ENCODE measurements at regions not wholly inside any gene's neighbourhood (a gene's known extent, or its start where the extent isn't known, plus 50 kb on each side); places are given as distances from the start of the nearest gene placed in this dataset.

DNA sequence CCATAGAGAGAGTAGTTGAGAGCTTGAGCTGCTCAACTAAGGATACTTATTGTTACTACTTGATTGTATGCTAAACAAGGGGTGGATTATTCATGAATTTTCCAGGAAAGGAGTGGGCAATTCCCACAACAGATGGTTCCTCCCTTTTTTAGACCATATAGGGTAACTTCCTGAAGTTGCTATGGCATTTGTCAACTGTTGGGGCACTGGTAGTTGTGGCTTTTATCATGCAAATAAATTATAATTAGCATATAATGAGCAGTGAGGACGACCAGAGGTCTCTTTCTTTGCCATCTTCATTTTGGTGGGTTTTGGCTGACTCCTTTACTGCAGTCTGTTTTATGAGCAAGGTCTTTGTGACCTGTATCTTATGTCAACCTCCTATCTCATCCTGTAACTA, 1403.5 kb upstream of the PABPC4L start:
- peaks cover 3% of the 10 kb centered on the region for H3K9me3 Mint-ChIP-seq (ENCODE audit: low read depth)
- no peaks in the 10 kb centered on the region for H3K4me1 Mint-ChIP-seq
- DNase-seq (no peak), ATAC-seq (no peak)
- H3K27me3 Mint-ChIP-seq, result no peaks in the 10 kb centered on the region
- CTCF ChIA-PET, result no interaction called here
- H3K4me3 Mint-ChIP-seq, result no peak overlapping the region
- no peak overlapping the region for H3K27ac Mint-ChIP-seq
- H3K36me3 Mint-ChIP-seq, result no peaks in the 10 kb centered on the region

DNA sequence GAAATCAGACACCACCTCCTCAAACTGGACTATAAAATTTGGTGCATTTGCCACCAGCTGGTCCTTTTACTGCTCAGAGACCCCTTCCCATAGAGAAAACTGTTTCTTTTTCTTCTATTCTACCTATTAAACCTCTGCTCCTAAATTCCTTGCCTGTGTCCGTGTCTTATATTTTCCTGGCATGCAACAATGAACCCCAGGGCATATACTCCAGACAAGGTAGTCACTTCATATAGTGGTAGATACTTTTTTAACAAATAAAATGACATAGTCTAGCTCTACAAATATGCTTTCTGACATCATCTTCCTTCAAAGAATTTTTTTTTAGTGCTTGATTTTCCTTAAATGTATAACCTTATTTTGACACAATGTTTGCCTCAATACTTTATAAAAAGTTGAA, 1402.9 kb upstream of the PABPC4L start:
- DNase-seq (no peak), ATAC-seq (no peak)
- Mint-ChIP-seq H3K4me3 (no peak overlapping the region), H3K9me3 (ENCODE audit: low read depth) (peaks cover 3% of the 10 kb centered on the region), H3K27me3 (no peaks in the 10 kb centered on the region), H3K4me1 (no peaks in the 10 kb centered on the region), H3K36me3 (no peaks in the 10 kb centered on the region), H3K27ac (no peak overlapping the region)
- CTCF ChIA-PET, result no interaction called here

DNA sequence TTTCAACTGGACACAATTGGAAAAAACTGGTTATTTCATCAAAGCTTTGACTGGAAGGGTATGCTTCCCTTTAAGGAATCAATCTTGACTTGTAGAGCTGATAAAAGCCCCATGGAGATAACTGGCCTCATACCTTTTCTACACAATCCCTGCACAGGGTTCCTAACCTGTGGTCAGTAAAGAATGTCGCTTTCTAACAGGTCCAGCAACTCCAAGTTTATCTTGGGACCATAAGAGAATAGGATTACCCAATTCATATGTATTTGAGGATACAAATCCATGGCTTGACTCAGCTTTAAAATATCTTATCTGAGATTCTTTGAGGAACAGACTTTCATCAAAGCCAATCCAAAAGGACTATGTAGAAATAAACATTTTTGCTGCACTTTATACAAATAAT, 1399.8 kb upstream of the PABPC4L start:
- H3K27me3 Mint-ChIP-seq, result no peaks in the 10 kb centered on the region
- no peak for ATAC-seq
- H3K4me3 Mint-ChIP-seq, result no peak overlapping the region
- CTCF ChIA-PET, result no interaction called here
- H3K27ac Mint-ChIP-seq, result no peak overlapping the region
- H3K36me3 Mint-ChIP-seq, result no peaks in the 10 kb centered on the region
- H3K4me1 Mint-ChIP-seq, result no peaks in the 10 kb centered on the region
- DNase-seq, result no peak
- peaks cover 3% of the 10 kb centered on the region for H3K9me3 Mint-ChIP-seq (ENCODE audit: low read depth)

DNA sequence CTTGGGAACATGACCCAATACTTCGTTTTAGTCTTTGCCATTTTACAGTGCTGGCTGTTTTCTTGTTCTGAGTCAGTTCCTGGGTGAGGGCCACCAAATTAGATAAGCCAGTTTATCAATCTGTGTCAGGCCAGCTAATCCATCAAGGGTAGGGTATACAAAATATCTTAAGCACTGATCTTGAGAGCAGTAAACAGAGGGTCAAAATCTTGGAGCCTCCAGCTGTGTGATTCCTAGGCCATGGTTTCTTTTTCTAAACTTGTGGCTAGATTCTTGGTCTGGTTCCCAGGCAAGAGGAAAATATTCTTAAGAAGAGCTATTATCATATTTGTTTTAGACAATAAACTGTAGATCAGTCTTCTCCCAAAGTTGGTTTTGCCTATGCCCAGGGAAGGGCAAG, 1396.6 kb upstream of the PABPC4L start:
- H3K9me3 Mint-ChIP-seq (ENCODE audit: low read depth), result peaks cover 6% of the 10 kb centered on the region
- ATAC-seq (no peak), DNase-seq (no peak)
- CTCF ChIA-PET, result interaction anchor here (1.1 kb wide), 1 partner anchor 41 kb away, joined by 3 read pairs; no protein-coding TSS in a partner anchor
- no peak overlapping the region for H3K4me3 Mint-ChIP-seq
- no peak overlapping the region for H3K27ac Mint-ChIP-seq
- no peaks in the 10 kb centered on the region for H3K4me1 Mint-ChIP-seq
- H3K27me3 Mint-ChIP-seq, result no peaks in the 10 kb centered on the region
- H3K36me3 Mint-ChIP-seq, result no peaks in the 10 kb centered on the region

DNA sequence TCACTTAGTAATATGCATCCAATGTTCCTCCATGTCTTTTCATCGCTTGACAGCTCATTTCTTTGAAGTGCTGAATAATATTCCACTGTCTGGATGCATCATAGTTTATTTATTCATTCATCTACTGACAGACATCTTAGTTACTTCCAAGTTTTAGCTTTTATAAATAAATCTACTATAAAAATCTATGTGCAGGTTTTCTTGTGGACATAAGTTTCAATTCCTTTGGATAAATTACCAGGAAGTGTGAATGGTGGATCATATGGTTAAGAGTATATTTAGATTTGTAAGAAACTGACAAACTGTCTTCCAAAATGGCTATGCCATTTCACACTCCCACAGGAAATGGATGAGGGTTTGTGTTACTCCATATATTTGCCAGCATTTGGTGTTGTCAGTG, 1392.9 kb upstream of the PABPC4L start:
- Mint-ChIP-seq H3K4me1 (no peaks in the 10 kb centered on the region), H3K9me3 (ENCODE audit: low read depth) (peaks cover 10% of the 10 kb centered on the region), H3K36me3 (no peaks in the 10 kb centered on the region), H3K27me3 (no peaks in the 10 kb centered on the region), H3K27ac (no peak overlapping the region), H3K4me3 (no peak overlapping the region)
- CTCF ChIA-PET, result no interaction called here
- DNase-seq, result no peak
- ATAC-seq, result no peak

DNA sequence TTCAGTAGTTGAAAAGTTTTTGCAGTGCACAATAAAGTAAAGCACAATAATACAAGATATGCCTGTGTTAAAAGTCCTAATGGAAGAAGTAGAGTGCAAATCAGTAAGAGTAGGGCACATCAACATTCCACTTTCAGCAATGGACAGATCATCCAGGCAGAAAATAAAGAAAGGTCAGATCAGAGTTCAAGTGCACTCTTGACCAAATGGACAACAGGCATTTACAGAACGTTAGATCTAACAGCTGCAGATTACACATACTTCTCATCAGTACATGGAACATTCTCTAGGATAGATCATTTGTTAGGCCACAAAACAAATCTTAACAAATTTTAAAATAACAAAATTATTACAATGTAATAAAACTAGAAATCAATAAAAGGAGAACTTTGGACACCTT, 1373.5 kb upstream of the PABPC4L start:
- no peaks in the 10 kb centered on the region for H3K4me1 Mint-ChIP-seq
- CTCF ChIA-PET, result no interaction called here
- no peak overlapping the region for H3K4me3 Mint-ChIP-seq
- H3K27ac Mint-ChIP-seq, result no peak overlapping the region
- peaks cover 7% of the 10 kb centered on the region for H3K9me3 Mint-ChIP-seq (ENCODE audit: low read depth)
- ATAC-seq (no peak), DNase-seq (no peak)
- no peaks in the 10 kb centered on the region for H3K27me3 Mint-ChIP-seq
- H3K36me3 Mint-ChIP-seq, result no peaks in the 10 kb centered on the region

DNA sequence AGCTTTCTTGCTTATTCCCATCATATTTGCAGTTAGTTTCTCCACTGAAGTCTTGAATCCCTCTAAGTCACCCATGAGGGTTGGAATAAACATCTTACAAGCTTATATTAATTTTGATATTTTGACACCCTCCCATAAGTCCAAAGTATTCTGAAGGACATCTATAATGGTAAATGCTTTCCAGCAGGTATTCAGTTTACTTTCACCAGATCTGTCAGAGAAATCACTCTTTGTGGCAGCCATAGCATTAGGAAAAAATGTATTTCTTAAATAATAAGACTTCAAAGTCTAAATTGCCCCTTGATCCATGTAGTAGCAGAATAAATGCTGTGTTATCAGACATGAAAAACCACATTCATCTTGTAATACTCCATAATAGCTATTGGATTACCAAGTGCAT, 1371.7 kb upstream of the PABPC4L start:
- DNase-seq, result no peak
- CTCF ChIA-PET, result no interaction called here
- Mint-ChIP-seq H3K4me3 (no peak overlapping the region), H3K27ac (no peak overlapping the region), H3K4me1 (no peaks in the 10 kb centered on the region), H3K9me3 (ENCODE audit: low read depth) (peaks cover 7% of the 10 kb centered on the region), H3K36me3 (no peaks in the 10 kb centered on the region), H3K27me3 (no peaks in the 10 kb centered on the region)
- no peak for ATAC-seq

DNA sequence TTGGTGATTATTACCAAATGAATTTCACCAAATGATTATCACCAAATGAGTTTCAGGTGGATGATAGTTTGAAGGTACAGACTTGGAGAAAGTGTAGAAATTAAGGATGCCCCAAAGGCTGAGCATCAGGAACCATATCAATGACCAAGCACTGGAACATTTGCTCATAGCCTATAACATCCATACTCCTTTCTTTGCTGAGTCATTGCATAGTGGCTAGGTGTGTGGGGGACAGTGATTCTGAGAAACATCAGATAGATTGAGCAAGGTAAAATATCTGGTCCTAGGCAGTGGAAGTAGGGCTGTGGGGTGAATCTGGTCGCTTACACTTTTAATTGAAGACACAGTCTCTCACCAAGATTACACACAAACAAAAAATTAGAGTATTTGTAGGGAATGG, 1362.5 kb upstream of the PABPC4L start:
- Mint-ChIP-seq H3K9me3 (ENCODE audit: low read depth) (peaks cover 6% of the 10 kb centered on the region), H3K4me1 (no peaks in the 10 kb centered on the region), H3K36me3 (no peaks in the 10 kb centered on the region), H3K27ac (no peak overlapping the region), H3K4me3 (no peak overlapping the region), H3K27me3 (no peaks in the 10 kb centered on the region)
- ATAC-seq (no peak), DNase-seq (no peak)
- CTCF ChIA-PET, result no interaction called here

DNA sequence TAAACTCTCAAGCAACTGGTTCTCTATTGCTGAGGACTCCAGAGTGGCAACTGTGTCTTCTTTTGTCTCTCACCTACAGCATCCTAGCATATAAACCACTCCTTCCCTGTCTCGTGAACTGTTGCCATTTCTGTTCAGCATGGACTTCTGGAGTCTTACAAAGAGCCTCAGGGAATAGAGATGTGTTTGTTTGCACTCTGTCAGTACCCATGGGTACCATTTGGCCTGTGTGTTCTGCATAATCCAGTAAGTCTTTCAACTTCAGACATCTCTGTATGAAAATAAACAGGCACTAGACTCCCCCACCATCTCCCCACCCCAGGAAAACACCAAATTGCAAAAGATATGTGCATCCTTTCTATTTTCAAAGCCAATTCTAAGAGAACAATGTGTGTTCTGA, 1351.6 kb upstream of the PABPC4L start:
- H3K9me3 Mint-ChIP-seq (ENCODE audit: low read depth), result peaks cover 3% of the 10 kb centered on the region

DNA sequence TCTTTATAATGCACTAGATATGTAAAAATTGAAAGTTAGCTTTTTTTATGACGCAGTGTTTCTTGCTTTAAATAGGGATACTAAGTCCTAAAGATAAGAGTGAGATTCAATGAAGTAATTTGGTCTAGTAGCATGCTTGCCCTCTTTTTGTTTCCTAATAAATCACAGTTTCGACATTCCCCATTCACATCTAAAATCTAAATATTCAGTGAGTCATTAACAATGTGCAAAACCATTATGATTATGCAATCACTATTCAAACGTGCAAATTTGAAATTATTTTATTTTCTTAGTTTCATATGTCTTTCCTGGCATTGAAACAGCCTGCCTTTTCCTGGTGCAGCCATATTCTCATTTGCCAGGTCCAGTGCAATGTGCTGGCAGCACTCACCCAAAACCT, 1350.5 kb upstream of the PABPC4L start:
- CTCF ChIA-PET, result no interaction called here
- no peaks in the 10 kb centered on the region for H3K4me1 Mint-ChIP-seq
- no peaks in the 10 kb centered on the region for H3K36me3 Mint-ChIP-seq
- DNase-seq (no peak), ATAC-seq (no peak)
- H3K9me3 Mint-ChIP-seq (ENCODE audit: low read depth), result peaks cover 3% of the 10 kb centered on the region
- no peak overlapping the region for H3K4me3 Mint-ChIP-seq
- H3K27me3 Mint-ChIP-seq, result no peaks in the 10 kb centered on the region
- no peak overlapping the region for H3K27ac Mint-ChIP-seq

More for the DNA sequence above, 1351.6 kb upstream of the PABPC4L start:
- ATAC-seq (no peak), DNase-seq (no peak)
- CTCF ChIA-PET, result no interaction called here
- Mint-ChIP-seq H3K27me3 (no peaks in the 10 kb centered on the region), H3K36me3 (no peaks in the 10 kb centered on the region), H3K27ac (no peak overlapping the region), H3K4me1 (no peaks in the 10 kb centered on the region), H3K4me3 (no peak overlapping the region)

DNA sequence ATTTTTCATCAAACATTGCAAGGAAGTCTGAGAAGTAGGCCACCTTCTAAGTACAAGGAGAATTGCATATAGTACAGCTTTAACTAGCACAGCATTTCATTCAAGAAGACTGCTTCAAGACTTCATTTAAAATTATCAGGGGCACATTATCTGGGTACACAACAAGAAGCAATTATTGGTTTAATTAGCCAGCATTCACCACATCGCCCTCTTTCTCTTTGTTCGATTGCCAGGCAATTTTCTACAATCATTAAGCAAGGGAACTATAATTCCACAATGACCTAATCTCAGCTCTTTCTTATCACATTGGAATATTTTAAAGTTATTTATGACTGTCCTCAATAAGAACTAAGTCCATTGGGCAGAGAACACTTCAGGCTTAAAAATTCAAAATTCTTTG, 1347.1 kb upstream of the PABPC4L start:
- CTCF ChIA-PET, result no interaction called here
- DNase-seq (no peak), ATAC-seq (no peak)
- H3K36me3 Mint-ChIP-seq, result no peaks in the 10 kb centered on the region
- H3K4me3 Mint-ChIP-seq, result no peak overlapping the region
- no peaks in the 10 kb centered on the region for H3K9me3 Mint-ChIP-seq (ENCODE audit: low read depth)
- H3K27ac Mint-ChIP-seq, result no peak overlapping the region
- H3K4me1 Mint-ChIP-seq, result no peaks in the 10 kb centered on the region
- no peaks in the 10 kb centered on the region for H3K27me3 Mint-ChIP-seq

DNA sequence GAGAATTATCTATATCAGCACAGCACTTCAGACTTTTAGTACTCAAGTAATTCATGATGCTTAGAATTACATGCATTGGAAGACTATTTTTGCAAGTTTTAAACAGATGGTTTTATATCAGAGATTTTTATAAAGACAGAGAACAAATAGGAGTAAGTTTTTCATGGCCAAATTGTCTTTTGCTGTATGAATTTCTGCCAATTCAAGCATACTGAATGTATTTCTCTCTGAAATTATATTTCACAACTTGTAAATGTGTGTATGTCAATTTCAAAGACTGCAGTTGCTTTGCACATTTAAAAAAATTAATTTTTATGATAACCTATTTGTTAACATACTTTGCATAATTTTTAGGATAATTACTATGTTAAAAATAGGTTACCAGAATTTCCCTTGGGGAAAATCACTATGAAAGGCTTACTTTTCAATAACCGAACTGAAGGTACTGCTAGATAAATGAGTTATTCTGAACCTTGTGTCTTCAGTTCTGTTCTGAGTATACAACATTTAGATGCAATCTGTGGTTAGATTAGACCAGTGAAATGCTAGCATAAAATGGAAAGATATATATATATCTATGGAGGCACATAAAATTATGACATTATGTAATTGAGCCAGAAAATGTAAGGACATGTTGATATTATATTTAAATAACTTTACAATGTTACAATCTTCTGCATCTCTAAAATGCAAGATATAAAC, 1344.2 kb upstream of the PABPC4L start:
- CTCF ChIA-PET, result no interaction called here
- no peak for DNase-seq
- H3K4me3 Mint-ChIP-seq, result no peak overlapping the region
- H3K27me3 Mint-ChIP-seq, result no peaks in the 10 kb centered on the region
- no peak overlapping the region for H3K27ac Mint-ChIP-seq
- no peaks in the 10 kb centered on the region for H3K36me3 Mint-ChIP-seq
- ATAC-seq, result no peak
- no peaks in the 10 kb centered on the region for H3K4me1 Mint-ChIP-seq
- no peaks in the 10 kb centered on the region for H3K9me3 Mint-ChIP-seq (ENCODE audit: low read depth)

DNA sequence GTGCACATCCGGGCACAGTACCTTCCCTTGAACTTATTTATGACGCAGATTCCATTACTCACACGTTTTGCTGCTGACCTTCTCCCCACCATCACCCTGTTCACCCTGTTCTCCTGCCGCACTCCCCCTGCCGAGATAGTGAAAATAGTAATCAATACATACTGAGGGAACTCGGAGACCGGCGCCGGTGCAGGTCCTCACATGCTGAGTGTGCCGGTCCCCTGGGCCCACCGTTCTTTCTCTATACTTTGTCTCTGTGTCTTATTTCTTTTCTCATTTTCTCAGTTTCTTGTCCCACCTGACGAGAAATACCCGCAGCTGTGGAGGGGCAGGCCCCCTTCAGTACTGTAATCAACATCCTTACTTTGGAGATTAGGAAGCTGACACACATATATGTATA, 1337.1 kb upstream of the PABPC4L start:
- ATAC-seq (no peak), DNase-seq (no peak)
- Mint-ChIP-seq H3K9me3 (ENCODE audit: low read depth) (peaks cover 4% of the 10 kb centered on the region), H3K36me3 (no peaks in the 10 kb centered on the region), H3K4me1 (no peaks in the 10 kb centered on the region), H3K27me3 (no peaks in the 10 kb centered on the region), H3K27ac (no peak overlapping the region), H3K4me3 (no peak overlapping the region)
- CTCF ChIA-PET, result no interaction called here

DNA sequence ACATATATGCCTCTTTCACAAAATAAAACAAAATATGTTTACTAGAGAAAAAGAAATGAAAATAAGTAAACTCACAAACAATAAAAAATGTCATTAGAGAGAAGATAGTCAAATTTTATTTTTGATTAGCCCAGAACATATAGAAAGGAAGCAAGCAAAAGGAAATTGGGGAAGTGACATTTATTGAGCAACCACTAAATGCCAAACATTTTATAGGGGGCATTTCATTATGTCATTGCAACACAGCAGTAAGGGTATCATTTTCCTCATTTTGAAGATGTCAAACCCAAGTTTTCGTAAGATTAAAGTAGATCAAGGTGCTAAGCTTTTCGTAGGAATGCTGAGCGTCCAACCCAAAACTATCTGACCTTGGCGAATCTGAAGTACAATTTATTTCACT, 1331.5 kb upstream of the PABPC4L start:
- Mint-ChIP-seq H3K36me3 (no peaks in the 10 kb centered on the region), H3K4me3 (no peak overlapping the region), H3K27ac (no peak overlapping the region), H3K27me3 (no peaks in the 10 kb centered on the region), H3K9me3 (ENCODE audit: low read depth) (peaks cover 2% of the 10 kb centered on the region), H3K4me1 (no peaks in the 10 kb centered on the region)
- no peak for ATAC-seq
- CTCF ChIA-PET, result no interaction called here
- DNase-seq, result no peak

DNA sequence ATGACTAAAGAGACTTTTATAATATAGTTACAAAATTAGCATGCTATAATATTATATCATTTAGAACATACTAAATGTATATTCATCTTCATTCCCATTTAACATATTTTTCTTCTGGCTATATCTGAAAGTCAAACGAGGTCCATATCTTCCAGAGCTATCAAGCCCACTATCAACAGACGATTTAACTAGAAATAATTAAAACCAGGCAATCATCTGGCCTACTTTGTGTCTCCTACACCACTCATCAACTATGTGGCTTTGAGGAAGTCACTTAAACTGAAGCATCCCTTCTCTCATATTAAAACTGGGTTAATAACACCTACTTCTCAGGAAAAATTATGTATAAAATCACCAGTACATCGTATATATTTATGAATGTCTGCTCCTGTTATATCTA, 1330.5 kb upstream of the PABPC4L start:
- H3K4me3 Mint-ChIP-seq, result no peak overlapping the region
- H3K4me1 Mint-ChIP-seq, result no peaks in the 10 kb centered on the region
- H3K36me3 Mint-ChIP-seq, result no peaks in the 10 kb centered on the region

More for the DNA sequence above, 1330.5 kb upstream of the PABPC4L start:
- Mint-ChIP-seq H3K9me3 (ENCODE audit: low read depth) (peaks cover 2% of the 10 kb centered on the region), H3K27me3 (no peaks in the 10 kb centered on the region), H3K27ac (no peak overlapping the region)
- CTCF ChIA-PET, result no interaction called here
- no peak for DNase-seq
- no peak for ATAC-seq
